ENCODE measurements at regions not wholly inside any gene's neighbourhood (a gene's known extent, or its start where the extent isn't known, plus 50 kb on each side); places are given as distances from the start of the nearest gene placed in this dataset.

- Mint-ChIP-seq H3K9me3 (peaks cover 5% of the 10 kb centered on the region), H3K27ac (no peak overlapping the region), H3K4me3 (no peak overlapping the region), H3K4me1 (peaks cover 11% of the 10 kb centered on the region), H3K27me3 (ENCODE audit: low read depth) (peaks cover 2% of the 10 kb centered on the region), H3K36me3 (no peaks in the 10 kb centered on the region)
- TF ChIP-seq CTCF (IDR thresholded peaks at IDR 0.05; ENCODE audit: unreplicated experiment): no peak
- no peak for DNase-seq (ENCODE audit: low spot score in 2 of 2, unreplicated experiment in 2 of 2)
These were observed 112.4 kb upstream of the CDH5 start for GRCh38 chr16:66254106-66254505.

GRCh38 chr16:66251476-66252160 lies 114.9 kb upstream of the CDH5 start:
- Mint-ChIP-seq H3K27ac (no peak overlapping the region), H3K4me1 (peaks cover 22% of the 10 kb centered on the region)

GRCh38 chr16:66250686-66251431 lies 115.6 kb upstream of the CDH5 start:
- H3K27ac Mint-ChIP-seq: peak overlapping the region; percentile 90
- H3K27me3 Mint-ChIP-seq (ENCODE audit: low read depth): peaks cover 2% of the 10 kb centered on the region
- peaks cover 22% of the 10 kb centered on the region for H3K4me1 Mint-ChIP-seq
- DNase-seq (ENCODE audit: low spot score in 2 of 2, unreplicated experiment in 2 of 2): no peak
- peaks cover 5% of the 10 kb centered on the region for H3K9me3 Mint-ChIP-seq
- no peak for TF ChIP-seq CTCF (IDR thresholded peaks at IDR 0.05; ENCODE audit: unreplicated experiment)
- H3K4me3 Mint-ChIP-seq: no peak overlapping the region
- H3K36me3 Mint-ChIP-seq: no peaks in the 10 kb centered on the region

More at GRCh38 chr16:66251476-66252160, 114.9 kb upstream of the CDH5 start:
- Mint-ChIP-seq H3K36me3 (no peaks in the 10 kb centered on the region), H3K4me3 (no peak overlapping the region), H3K9me3 (peaks cover 5% of the 10 kb centered on the region), H3K27me3 (ENCODE audit: low read depth) (peaks cover 2% of the 10 kb centered on the region)
- no peak for TF ChIP-seq CTCF (IDR thresholded peaks at IDR 0.05; ENCODE audit: unreplicated experiment)
- DNase-seq (ENCODE audit: low spot score in 2 of 2, unreplicated experiment in 2 of 2): no peak

GRCh38 chr16:66247516-66248481 lies 118.7 kb upstream of the CDH5 start:
- Mint-ChIP-seq H3K27ac (peak overlapping the region; percentile 63), H3K4me1 (peaks cover 22% of the 10 kb centered on the region), H3K4me3 (no peak overlapping the region), H3K9me3 (no peaks in the 10 kb centered on the region), H3K36me3 (no peaks in the 10 kb centered on the region), H3K27me3 (ENCODE audit: low read depth) (no peaks in the 10 kb centered on the region)
- no peak for DNase-seq (ENCODE audit: low spot score in 2 of 2, unreplicated experiment in 2 of 2)
- TF ChIP-seq CTCF (IDR thresholded peaks at IDR 0.05; ENCODE audit: unreplicated experiment): no peak

GRCh38 chr16:66245868-66246267 lies 120.6 kb upstream of the CDH5 start:
- Mint-ChIP-seq H3K27me3 (ENCODE audit: low read depth) (no peaks in the 10 kb centered on the region), H3K36me3 (no peaks in the 10 kb centered on the region), H3K4me1 (peaks cover 15% of the 10 kb centered on the region), H3K9me3 (no peaks in the 10 kb centered on the region), H3K4me3 (no peak overlapping the region), H3K27ac (peak overlapping the region; percentile 60)
- no peak for DNase-seq (ENCODE audit: low spot score in 2 of 2, unreplicated experiment in 2 of 2)
- TF ChIP-seq CTCF (IDR thresholded peaks at IDR 0.05; ENCODE audit: unreplicated experiment): no peak

Data from mesothelial cell of epicardium (in vitro differentiated cells).